ENCODE measurements at regions not wholly inside any gene's neighbourhood (a gene's known extent, or its start where the extent isn't known, plus 50 kb on each side); places are given as distances from the start of the nearest gene placed in this dataset.

DNA sequence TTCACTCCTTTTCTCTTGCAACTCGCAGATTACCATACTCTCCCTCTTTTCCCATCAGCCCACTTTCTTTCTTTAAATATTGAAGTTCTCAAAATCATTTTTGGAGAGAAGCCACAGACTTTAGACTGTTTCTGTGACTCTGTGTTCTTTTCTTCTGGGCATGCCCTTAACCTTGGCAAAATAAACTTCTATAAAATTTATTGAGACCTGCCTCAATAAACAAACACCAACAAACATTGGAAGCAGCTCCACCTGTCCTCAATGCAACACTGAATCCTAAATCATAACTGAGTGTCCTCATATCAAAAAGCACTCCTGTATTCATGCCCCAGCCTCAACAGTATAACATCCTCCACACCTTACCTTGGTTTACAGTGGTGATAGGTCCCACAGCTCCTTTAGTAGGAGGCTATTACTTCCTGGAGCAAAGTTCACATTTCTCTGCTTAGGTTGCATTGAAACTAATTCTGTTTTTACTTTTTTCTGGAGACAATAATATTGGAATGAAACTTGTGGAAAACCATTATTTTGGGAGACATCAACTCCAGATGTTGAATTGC, 320.0 kb upstream of the LRRC4C start:
- TF ChIP-seq, protein P1, sequence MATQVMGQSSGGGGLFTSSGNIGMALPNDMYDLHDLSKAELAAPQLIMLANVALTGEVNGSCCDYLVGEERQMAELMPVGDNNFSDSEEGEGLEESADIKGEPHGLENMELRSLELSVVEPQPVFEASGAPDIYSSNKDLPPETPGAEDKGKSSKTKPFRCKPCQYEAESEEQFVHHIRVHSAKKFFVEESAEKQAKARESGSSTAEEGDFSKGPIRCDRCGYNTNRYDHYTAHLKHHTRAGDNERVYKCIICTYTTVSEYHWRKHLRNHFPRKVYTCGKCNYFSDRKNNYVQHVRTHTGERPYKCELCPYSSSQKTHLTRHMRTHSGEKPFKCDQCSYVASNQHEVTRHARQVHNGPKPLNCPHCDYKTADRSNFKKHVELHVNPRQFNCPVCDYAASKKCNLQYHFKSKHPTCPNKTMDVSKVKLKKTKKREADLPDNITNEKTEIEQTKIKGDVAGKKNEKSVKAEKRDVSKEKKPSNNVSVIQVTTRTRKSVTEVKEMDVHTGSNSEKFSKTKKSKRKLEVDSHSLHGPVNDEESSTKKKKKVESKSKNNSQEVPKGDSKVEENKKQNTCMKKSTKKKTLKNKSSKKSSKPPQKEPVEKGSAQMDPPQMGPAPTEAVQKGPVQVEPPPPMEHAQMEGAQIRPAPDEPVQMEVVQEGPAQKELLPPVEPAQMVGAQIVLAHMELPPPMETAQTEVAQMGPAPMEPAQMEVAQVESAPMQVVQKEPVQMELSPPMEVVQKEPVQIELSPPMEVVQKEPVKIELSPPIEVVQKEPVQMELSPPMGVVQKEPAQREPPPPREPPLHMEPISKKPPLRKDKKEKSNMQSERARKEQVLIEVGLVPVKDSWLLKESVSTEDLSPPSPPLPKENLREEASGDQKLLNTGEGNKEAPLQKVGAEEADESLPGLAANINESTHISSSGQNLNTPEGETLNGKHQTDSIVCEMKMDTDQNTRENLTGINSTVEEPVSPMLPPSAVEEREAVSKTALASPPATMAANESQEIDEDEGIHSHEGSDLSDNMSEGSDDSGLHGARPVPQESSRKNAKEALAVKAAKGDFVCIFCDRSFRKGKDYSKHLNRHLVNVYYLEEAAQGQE (IDR thresholded peaks at IDR 0.05; ENCODE audit: insufficient replicate concordance, low read depth), result no peak
- TF ChIP-seq POLR2AphosphoS5 (IDR thresholded peaks at IDR 0.05; ENCODE audit: low read depth), result no peak
- TF ChIP-seq, protein P2, sequence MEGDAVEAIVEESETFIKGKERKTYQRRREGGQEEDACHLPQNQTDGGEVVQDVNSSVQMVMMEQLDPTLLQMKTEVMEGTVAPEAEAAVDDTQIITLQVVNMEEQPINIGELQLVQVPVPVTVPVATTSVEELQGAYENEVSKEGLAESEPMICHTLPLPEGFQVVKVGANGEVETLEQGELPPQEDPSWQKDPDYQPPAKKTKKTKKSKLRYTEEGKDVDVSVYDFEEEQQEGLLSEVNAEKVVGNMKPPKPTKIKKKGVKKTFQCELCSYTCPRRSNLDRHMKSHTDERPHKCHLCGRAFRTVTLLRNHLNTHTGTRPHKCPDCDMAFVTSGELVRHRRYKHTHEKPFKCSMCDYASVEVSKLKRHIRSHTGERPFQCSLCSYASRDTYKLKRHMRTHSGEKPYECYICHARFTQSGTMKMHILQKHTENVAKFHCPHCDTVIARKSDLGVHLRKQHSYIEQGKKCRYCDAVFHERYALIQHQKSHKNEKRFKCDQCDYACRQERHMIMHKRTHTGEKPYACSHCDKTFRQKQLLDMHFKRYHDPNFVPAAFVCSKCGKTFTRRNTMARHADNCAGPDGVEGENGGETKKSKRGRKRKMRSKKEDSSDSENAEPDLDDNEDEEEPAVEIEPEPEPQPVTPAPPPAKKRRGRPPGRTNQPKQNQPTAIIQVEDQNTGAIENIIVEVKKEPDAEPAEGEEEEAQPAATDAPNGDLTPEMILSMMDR (IDR thresholded peaks at IDR 0.05; ENCODE audit: insufficient read depth, low read length), result no peak
- no peak for TF ChIP-seq SPI1 (IDR thresholded peaks at IDR 0.05; ENCODE audit: borderline replicate concordance, low read depth)
- TF ChIP-seq GABPA (IDR thresholded peaks at IDR 0.05; ENCODE audit: low read depth), result no peak
- no peak overlapping the region for H3K4me3 ChIP-seq (replicated peaks; ENCODE audit: insufficient read depth, low read length)
- H3K27ac ChIP-seq (replicated peaks), result no peak overlapping the region
- no peaks in the 10 kb centered on the region for H3K27me3 ChIP-seq (ENCODE audit: insufficient read depth, poor library complexity, severe bottlenecking)
- no peak for DNase-seq (ENCODE audit: low read depth in 1 of 2, low spot score in 1 of 2)

DNA sequence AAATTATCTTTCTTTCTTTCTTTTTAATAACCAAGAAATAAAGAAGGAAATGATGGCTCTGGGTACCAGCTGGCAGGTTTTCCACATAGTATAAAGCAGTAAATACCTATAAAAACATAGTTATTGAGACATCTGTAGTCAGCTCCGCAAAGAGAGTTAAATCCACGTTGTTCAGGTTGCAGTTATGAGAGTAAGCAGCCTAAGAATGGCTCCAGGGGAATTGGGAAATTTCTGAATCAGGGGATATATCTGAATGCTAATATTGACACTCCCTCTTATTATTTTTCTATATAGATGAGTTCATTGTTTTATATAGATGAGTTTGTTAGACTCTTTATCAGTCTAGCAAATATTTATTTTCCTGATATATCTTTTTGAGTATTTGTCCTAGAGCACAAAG, 322.0 kb upstream of the LRRC4C start:
- Histone ChIP-seq H3K27me3 (ENCODE audit: insufficient read depth, poor library complexity, severe bottlenecking) (no peaks in the 10 kb centered on the region), H3K27ac (replicated peaks) (no peak overlapping the region), H3K4me3 (replicated peaks; ENCODE audit: insufficient read depth, low read length) (no peak overlapping the region)
- DNase-seq (ENCODE audit: low read depth in 1 of 2, low spot score in 1 of 2), result no peak
- TF ChIP-seq, protein P1 (IDR thresholded peaks at IDR 0.05; ENCODE audit: insufficient replicate concordance, low read depth), result no peak
- TF ChIP-seq, protein P2 (IDR thresholded peaks at IDR 0.05; ENCODE audit: insufficient read depth, low read length), result no peak
- TF ChIP-seq GABPA (IDR thresholded peaks at IDR 0.05; ENCODE audit: low read depth), result no peak
- TF ChIP-seq POLR2AphosphoS5 (IDR thresholded peaks at IDR 0.05; ENCODE audit: low read depth), result no peak
- no peak for TF ChIP-seq SPI1 (IDR thresholded peaks at IDR 0.05; ENCODE audit: borderline replicate concordance, low read depth)

DNA sequence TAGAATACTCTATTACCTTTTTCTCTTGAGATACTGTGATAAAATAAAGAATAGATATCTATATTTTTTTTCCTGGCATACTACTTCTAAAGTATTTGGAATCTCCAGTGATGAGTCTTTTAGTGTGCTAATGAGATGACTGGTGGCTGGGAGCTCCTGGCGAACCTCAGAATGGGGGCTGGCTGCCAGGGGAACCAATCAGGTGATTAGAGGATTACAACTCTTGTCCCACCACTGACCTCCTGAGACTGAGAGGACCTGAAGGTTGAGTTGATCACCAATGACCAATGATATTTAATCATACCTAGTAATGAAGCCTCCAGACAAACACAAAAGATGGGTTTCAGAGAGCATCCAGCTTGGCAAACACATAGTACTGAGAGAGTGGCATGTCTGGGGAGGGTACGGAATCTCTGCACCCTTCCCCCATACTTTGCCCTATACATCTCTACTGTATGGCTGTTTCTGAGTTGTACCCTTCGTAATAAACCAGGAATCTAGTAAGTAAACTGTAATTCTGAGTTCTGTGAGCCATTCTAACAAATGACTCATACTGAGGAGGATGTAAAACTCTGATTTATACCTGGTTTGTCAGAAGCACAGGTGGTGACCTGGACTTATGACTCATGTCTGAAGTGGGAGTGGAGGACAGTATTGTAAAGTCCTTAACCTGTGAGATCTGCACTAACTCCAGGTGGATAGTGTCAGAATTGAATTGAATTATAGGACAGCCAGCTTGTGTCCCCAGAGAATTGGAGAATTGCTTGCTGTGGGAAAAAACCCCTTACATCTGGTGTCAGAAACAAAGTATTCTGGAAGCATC, 325.3 kb upstream of the LRRC4C start:
- Histone ChIP-seq H3K27me3 (ENCODE audit: insufficient read depth, poor library complexity, severe bottlenecking) (no peaks in the 10 kb centered on the region), H3K27ac (replicated peaks) (no peak overlapping the region), H3K4me3 (replicated peaks; ENCODE audit: insufficient read depth, low read length) (no peak overlapping the region)
- DNase-seq (ENCODE audit: low read depth in 1 of 2, low spot score in 1 of 2), result no peak
- TF ChIP-seq, protein P2 (IDR thresholded peaks at IDR 0.05; ENCODE audit: insufficient read depth, low read length), result no peak
- TF ChIP-seq SPI1 (IDR thresholded peaks at IDR 0.05; ENCODE audit: borderline replicate concordance, low read depth) (no peak), POLR2AphosphoS5 (IDR thresholded peaks at IDR 0.05; ENCODE audit: low read depth) (no peak)
